ENCODE measurements at regions not wholly inside any gene's neighbourhood (a gene's known extent, or its start where the extent isn't known, plus 50 kb on each side); places are given as distances from the start of the nearest gene placed in this dataset.

- DNase-seq: no peak
These were observed 138.6 kb upstream of the AKR1E2 start for GRCh38 chr10:4687397-4687796.

GRCh38 chr10:4686644-4686996 lies 139.4 kb upstream of the AKR1E2 start:
- DNase-seq: no peak

GRCh38 chr10:4685904-4686643 lies 139.9 kb upstream of the AKR1E2 start:
- DNase-seq: no peak

GRCh38 chr10:4685491-4685890 lies 140.5 kb upstream of the AKR1E2 start:
- DNase-seq: no peak

- no peak for DNase-seq
These were observed 141.6 kb upstream of the AKR1E2 start for GRCh38 chr10:4684434-4684833.

- DNase-seq: no peak
These were observed 142.2 kb upstream of the AKR1E2 start for GRCh38 chr10:4683838-4684237.

- no peak for DNase-seq
These were observed 142.9 kb upstream of the AKR1E2 start for GRCh38 chr10:4683137-4683536.

GRCh38 chr10:4678951-4679671 lies 146.9 kb upstream of the AKR1E2 start:
- no peak for DNase-seq

GRCh38 chr10:4678023-4678950 lies 147.7 kb upstream of the AKR1E2 start:
- no peak for DNase-seq

- no peak for DNase-seq
These were observed 148.5 kb upstream of the AKR1E2 start for GRCh38 chr10:4677296-4678021.

- DNase-seq: no peak
These were observed 149.4 kb upstream of the AKR1E2 start for GRCh38 chr10:4676566-4676965.

GRCh38 chr10:4675808-4676207 lies 150.2 kb upstream of the AKR1E2 start:
- DNase-seq: no peak

- no peak for DNase-seq
These were observed 152.5 kb upstream of the AKR1E2 start for GRCh38 chr10:4673279-4674040.

GRCh38 chr10:4672201-4672600 lies 153.8 kb upstream of the AKR1E2 start:
- DNase-seq: no peak

GRCh38 chr10:4671451-4672145 lies 154.4 kb upstream of the AKR1E2 start:
- DNase-seq: no peak

GRCh38 chr10:4670737-4671136 lies 155.3 kb upstream of the AKR1E2 start:
- no peak for DNase-seq

GRCh38 chr10:4669585-4669984 lies 156.4 kb upstream of the AKR1E2 start:
- DNase-seq: no peak

GRCh38 chr10:4663162-4663992 lies 162.6 kb upstream of the AKR1E2 start:
- peak; percentile 10 for DNase-seq

GRCh38 chr10:4662576-4663161 lies 163.3 kb upstream of the AKR1E2 start:
- no peak for DNase-seq

Data from CD4-positive, alpha-beta T cell treated with Interleukin-4 for 4 hours (primary cell).